Jurkat, Clone E6-1 (cell line): ENCODE measurements at regions not wholly inside any gene's neighbourhood (a gene's known extent, or its start where the extent isn't known, plus 50 kb on each side); places are given as distances from the start of the nearest gene placed in this dataset.

Experiments used
- DNase-seq: peaks from one replicate; pipeline ENCODE4 v3.0.0-alpha.2; 2011; ENCODE audit warnings: low read depth, low spot score
- H3K4me3 ChIP-seq: 2 replicates; pipeline ENCODE4 v1.5.1; 2011; ENCODE audit warnings: mild to moderate bottlenecking, low read length, control low read depth, moderate library complexity

- no peak for DNase-seq
- H3K4me3 ChIP-seq, result no peak overlapping the region
These were observed 106.0 kb upstream of the PKDCC start for GRCh38 chr2:41941831-41942230.

- H3K4me3 ChIP-seq, result no peak overlapping the region
- no peak for DNase-seq
These were observed 105.5 kb upstream of the PKDCC start for GRCh38 chr2:41942278-41942677.

GRCh38 chr2:41943159-41943558, 104.7 kb upstream of the PKDCC start:
- H3K4me3 ChIP-seq, result no peak overlapping the region
- no peak for DNase-seq

GRCh38 chr2:41944220-41944880, 103.5 kb upstream of the PKDCC start:
- no peak overlapping the region for H3K4me3 ChIP-seq
- DNase-seq, result no peak

DNA sequence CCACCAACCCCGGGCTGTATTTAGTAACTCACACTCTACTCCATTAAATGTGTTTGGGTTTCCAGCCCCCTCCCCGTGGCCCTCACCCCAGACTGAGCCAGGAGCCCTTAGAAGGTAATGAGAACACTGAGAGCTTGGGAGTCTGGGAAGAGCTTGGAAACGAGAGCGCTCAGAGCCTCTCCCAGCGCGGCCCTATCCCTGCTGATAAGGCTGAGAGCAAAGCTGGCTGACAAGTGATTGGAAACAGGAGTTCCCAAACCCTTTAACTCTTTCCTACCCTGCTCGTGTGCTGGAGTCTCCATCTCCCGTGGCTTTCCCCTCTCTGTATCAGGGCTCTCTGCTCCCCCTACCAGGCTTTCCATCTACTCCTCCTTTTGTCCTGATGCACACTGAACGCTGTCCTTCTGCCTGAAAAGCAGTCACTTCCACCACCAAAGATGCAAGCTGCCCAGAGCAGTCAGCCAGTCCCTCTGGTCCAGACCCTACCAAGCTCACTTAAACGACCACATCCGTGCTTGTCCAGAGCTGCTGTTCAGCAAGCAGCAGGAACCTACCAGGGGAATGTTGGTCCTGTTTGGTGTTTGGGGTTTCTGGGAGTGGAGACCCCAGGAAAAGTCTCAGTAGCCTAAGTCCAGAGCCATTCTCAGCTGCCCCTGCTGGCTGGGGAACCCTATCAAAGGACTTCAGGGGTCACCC, 100.0 kb upstream of the PKDCC start:
- H3K4me3 ChIP-seq, result no peak overlapping the region
- DNase-seq, result no peak

DNA sequence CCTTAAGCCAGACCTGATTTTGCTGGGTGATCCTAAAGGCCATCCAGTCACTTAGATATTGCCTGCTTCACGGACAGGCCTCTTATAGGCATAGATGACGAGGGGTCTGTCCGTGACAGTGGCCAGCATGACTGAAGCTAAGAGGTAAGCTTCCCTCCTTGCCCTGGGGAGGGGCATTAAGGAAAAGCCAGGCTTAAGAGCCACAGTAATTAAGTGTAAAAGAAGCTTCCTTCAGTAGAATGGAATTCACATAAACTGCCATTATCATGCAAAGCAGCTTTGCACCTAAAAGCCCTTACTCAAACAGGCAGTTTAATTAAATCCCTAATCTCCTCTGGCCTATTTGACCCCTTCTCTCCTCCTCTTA, 99.4 kb upstream of the PKDCC start:
- no peak for DNase-seq
- no peak overlapping the region for H3K4me3 ChIP-seq

- no peak for DNase-seq
- H3K4me3 ChIP-seq, result no peak overlapping the region
These were observed 98.5 kb upstream of the PKDCC start for GRCh38 chr2:41949091-41949882.

DNA sequence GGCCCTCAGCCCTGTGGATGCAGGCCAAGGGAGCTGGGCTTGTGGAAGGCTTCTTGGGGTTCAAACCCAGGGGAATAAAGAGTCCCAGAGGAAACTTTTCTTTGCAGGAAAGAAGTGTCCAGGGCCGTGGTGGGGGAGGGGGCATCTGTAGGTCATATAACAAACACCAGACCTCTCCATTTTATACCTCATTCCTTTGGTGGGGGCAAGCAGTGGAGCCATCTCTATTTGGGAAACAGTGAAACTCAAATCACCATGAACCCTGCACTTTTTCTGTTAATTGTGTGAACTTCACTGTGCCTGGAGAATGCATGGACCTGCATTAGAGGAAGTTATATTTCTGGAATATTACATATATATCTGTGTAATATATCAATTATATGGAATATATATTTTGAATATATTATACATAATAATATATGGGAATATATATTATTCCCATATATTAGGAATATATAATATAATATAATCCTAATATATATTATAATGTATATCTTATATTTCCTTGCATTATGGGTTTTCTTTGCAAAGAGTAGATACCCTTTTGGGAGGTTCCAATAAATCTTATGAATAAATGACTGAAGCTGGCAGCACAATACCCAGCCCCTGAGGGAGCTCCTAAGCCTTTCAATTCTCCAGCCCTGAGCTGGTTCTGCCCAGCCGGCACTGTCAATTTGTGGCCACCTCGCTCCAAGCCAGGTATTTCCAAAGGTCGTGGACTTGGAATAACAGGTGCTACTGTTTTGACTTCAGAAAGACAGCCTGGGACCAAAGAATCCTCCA, 97.7 kb upstream of the PKDCC start:
- no peak for DNase-seq
- no peak overlapping the region for H3K4me3 ChIP-seq

GRCh38 chr2:41950666-41950960, 97.2 kb upstream of the PKDCC start:
- no peak overlapping the region for H3K4me3 ChIP-seq
- DNase-seq, result no peak

DNA sequence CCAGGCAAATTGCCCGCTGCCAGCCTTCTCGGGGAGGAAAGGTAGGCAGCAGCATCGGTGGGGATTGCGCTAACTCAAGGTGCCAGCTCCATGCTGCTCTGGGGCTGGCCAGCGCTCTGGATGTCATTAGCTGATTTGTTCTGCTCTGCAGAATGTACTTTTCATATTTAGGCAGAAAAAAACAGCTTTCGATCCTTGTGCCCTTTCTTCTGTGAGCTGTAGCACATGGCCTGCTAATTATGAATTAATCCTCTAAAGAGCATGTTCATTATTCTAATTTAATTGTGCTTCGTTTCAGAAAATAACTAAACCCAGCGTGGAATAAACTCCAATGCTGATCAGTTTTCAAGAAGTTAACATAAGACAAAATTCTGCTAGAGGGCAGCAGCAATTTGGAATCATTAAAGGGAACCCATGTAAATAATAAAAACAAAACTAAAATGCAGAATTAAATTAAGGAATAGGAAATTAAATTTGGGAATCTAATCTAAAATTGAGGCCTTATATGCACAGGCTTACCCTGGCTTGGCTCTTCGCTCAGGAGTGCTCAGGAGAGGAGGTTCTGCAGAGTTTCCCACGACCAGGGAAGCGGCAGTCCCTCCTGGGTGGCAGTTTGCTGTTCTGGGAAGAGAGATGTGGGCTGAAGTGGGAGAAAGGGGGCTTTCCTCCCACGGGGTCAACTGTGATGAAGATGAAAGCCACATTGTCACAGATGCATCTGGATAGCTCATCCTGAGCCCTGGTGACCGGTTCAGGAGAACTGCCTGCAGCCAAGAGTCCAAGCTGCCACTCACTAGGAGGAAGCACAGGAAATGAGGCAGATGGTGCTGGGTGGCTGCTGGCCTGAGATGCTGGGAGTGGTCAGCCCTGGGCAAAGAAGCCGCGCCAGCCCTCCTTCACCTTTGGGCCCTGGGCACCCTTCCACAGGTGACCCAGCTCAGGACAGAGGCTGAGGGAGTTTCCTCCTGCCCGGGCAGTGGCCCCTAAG, 93.2 kb upstream of the PKDCC start:
- no peak for DNase-seq
- no peak overlapping the region for H3K4me3 ChIP-seq

- H3K4me3 ChIP-seq, result no peak overlapping the region
- DNase-seq, result no peak
These were observed 92.3 kb upstream of the PKDCC start for GRCh38 chr2:41955316-41956043.

- H3K4me3 ChIP-seq, result no peak overlapping the region
- DNase-seq, result no peak
These were observed 90.4 kb upstream of the PKDCC start for GRCh38 chr2:41957431-41957830.

DNA sequence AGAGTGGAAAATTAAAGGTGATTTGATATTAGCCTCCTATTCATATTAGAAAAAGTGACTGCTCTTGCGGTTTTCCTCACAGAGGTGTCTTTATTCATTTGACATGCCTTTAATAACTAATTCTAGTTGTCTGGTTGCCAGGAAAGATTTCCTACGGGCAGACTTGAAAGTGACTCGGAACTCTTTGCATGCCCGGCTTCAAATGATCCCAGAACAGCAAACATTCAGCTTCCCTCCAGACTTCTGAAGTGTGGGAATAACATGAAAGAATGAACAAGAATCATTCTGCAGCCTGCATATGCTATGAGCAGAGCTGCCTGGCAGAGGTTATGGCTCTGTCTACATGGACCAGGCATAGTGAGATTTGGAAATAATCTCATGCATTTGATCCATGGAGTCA, 89.6 kb upstream of the PKDCC start:
- H3K4me3 ChIP-seq, result no peak overlapping the region
- DNase-seq, result no peak

GRCh38 chr2:41958775-41959174, 89.0 kb upstream of the PKDCC start:
- no peak for DNase-seq
- no peak overlapping the region for H3K4me3 ChIP-seq

GRCh38 chr2:41959760-41960159, 88.1 kb upstream of the PKDCC start:
- H3K4me3 ChIP-seq, result no peak overlapping the region
- no peak for DNase-seq

GRCh38 chr2:41962922-41963622, 84.7 kb upstream of the PKDCC start:
- no peak for DNase-seq
- no peak overlapping the region for H3K4me3 ChIP-seq

DNA sequence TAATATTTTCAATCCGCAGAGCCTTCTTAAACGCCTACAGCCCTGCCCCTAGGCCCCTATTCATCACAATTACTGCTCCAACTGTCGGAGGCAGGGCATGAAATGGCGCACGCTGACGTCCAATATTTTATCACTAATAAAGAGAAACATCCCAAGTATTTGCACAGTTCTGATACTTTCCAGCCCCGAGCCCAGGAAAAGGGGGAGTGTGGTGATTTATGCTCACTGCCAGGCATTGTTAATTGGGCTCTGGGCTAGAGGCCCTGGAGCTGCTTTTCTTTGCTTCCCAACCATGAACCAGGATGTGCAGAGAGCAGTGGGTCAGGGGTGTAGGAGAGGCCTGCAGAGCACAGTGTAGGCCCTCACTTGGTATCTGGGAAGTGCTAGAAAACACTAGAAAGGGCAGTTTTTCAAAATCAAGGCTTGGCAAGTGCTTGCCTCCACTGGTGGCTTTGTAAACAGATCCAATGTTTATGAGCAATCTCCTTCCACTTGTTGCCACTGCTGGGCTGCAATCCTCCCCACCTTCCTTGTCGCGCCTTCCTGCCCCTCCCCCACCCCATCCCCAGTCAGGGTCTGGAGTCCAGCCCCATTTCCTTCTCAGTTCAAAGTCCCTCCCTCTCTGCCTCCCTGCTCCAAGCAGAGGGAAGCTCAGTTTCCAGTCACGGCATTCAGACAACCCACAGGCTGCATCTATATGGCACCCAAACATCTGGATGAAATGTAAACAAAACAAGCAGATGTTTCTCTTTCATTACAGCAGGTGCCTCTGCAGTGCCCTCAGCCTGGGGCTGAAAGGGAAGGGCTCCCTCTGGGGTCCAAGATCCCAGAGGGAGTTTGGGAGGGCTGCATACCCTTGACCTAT, 83.9 kb upstream of the PKDCC start:
- no peak for DNase-seq
- no peak overlapping the region for H3K4me3 ChIP-seq
